MM.1S (cell line): ENCODE measurements at regions not wholly inside any gene's neighbourhood (a gene's known extent, or its start where the extent isn't known, plus 50 kb on each side); places are given as distances from the start of the nearest gene placed in this dataset.

Source experiments
- DNase-seq: peaks from one replicate; pipeline ENCODE4 v3.0.0-alpha.2; 2015
- H2AFZ ChIP-seq: fragments of 300-600 bp; sonication (generic); 2 replicates; pipeline ENCODE4 v1.6.0; 2016; ENCODE audit warnings: antibody characterized with exemption, low read length
- H3F3A ChIP-seq: fragments of 300-600 bp; sonication (generic); 2 replicates; pipeline ENCODE4 v1.6.1; 2016; ENCODE audit warnings: mild to moderate bottlenecking, antibody characterized with exemption, low read length, moderate library complexity, mixed read lengths; ENCODE audit not compliant: insufficient read depth
- H3K27ac ChIP-seq: fragments of 300-600 bp; sonication (generic); 2 replicates; pipeline ENCODE4 v1.5.1; 2016; ENCODE audit warnings: mild to moderate bottlenecking, low read length
- H3K27me3 ChIP-seq: fragments of 300-600 bp; sonication (generic); replicated peaks from 2 replicates; pipeline ENCODE4 v1.6.0; 2016; ENCODE audit warnings: low read length; ENCODE audit not compliant: insufficient read depth
- H3K36me3 ChIP-seq: fragments of 300-600 bp; sonication (generic); replicated peaks from 2 replicates; pipeline ENCODE4 v1.6.1; 2016; ENCODE audit warnings: mild to moderate bottlenecking, low read length, mixed read lengths; ENCODE audit not compliant: insufficient read depth
- H3K4me1 ChIP-seq: fragments of 300-600 bp; sonication (generic); 2 replicates; pipeline ENCODE4 v1.6.1; 2016; ENCODE audit warnings: low read length, mixed read lengths
- H3K4me2 ChIP-seq: fragments of 300-600 bp; sonication (generic); 2 replicates; pipeline ENCODE4 v1.6.0; 2016; ENCODE audit warnings: low read depth, low read length
- H3K4me3 ChIP-seq: fragments of 300-600 bp; sonication (generic); 2 replicates; pipeline ENCODE4 v1.5.1; 2016; ENCODE audit warnings: low read length, mixed read lengths
- H3K79me2 ChIP-seq: fragments of 300-600 bp; sonication (generic); 2 replicates; pipeline ENCODE4 v1.6.1; 2016; ENCODE audit warnings: mixed run types, low read length, mixed read lengths
- H3K9ac ChIP-seq: fragments of 300-600 bp; sonication (generic); 2 replicates; pipeline ENCODE4 v1.6.1; 2016; ENCODE audit warnings: low read length, mixed read lengths
- H3K9me2 ChIP-seq: fragments of 300-600 bp; sonication (generic); replicated peaks from 2 replicates; pipeline ENCODE4 v1.6.1; 2016; ENCODE audit warnings: mild to moderate bottlenecking, low read length, mixed read lengths; ENCODE audit not compliant: insufficient read depth
- H3K9me3 ChIP-seq: fragments of 300-600 bp; sonication (generic); replicated peaks from 2 replicates; pipeline ENCODE4 v1.6.1; 2016; ENCODE audit warnings: mild to moderate bottlenecking, low read length, mixed read lengths; ENCODE audit not compliant: insufficient read depth
- H4K20me1 ChIP-seq: fragments of 300-600 bp; sonication (generic); 2 replicates; pipeline ENCODE4 v1.6.1; 2016; ENCODE audit warnings: mild to moderate bottlenecking, low read length, moderate library complexity, mixed read lengths; ENCODE audit not compliant: insufficient read depth
- CTCF ChIP-seq: fragments of 300-600 bp; sonication (generic); IDR thresholded peaks from 2 replicates; pipeline ENCODE4 v1.5.1; 2016; ENCODE audit warnings: antibody characterized with exemption, low read length, mixed read lengths
- EZH2 ChIP-seq: fragments of 300-600 bp; sonication (generic); optimal IDR thresholded peaks from 2 replicates; pipeline ENCODE3; 2017; ENCODE audit warnings: low read depth, mild to moderate bottlenecking, antibody characterized with exemption, low read length, mixed read lengths
- EZH2phosphoT487 ChIP-seq: fragments of 300-600 bp; sonication (generic); IDR thresholded peaks from 2 replicates; pipeline ENCODE4 v1.6.1; 2018; ENCODE audit warnings: antibody characterized with exemption, low read length

- Histone ChIP-seq H3K9ac (no peak overlapping the region), H3K9me2 (no peaks in the 10 kb centered on the region), H3F3A (no peaks in the 10 kb centered on the region), H3K4me2 (no peak overlapping the region), H3K9me3 (no peaks in the 10 kb centered on the region), H4K20me1 (no peaks in the 10 kb centered on the region), H2AFZ (no peak overlapping the region), H3K4me3 (no peak overlapping the region), H3K27ac (no peak overlapping the region), H3K36me3 (no peaks in the 10 kb centered on the region), H3K79me2 (no peaks in the 10 kb centered on the region), H3K27me3 (no peaks in the 10 kb centered on the region), H3K4me1 (no peaks in the 10 kb centered on the region)
- no peak for TF ChIP-seq EZH2phosphoT487
- TF ChIP-seq CTCF: no peak
- no peak for TF ChIP-seq EZH2
- DNase-seq: no peak
Measured at GRCh38 chr2:221336967-221337366, 235.1 kb downstream of the EPHA4 start.

GRCh38 chr2:221337957-221338685, 234.0 kb downstream of the EPHA4 start:
- no peak overlapping the region for H3K9ac ChIP-seq
- no peak overlapping the region for H3K4me2 ChIP-seq
- no peak overlapping the region for H3K27ac ChIP-seq
- no peaks in the 10 kb centered on the region for H3K4me1 ChIP-seq
- no peaks in the 10 kb centered on the region for H4K20me1 ChIP-seq
- no peak overlapping the region for H2AFZ ChIP-seq
- H3K79me2 ChIP-seq: no peaks in the 10 kb centered on the region
- no peaks in the 10 kb centered on the region for H3K9me3 ChIP-seq
- no peak overlapping the region for H3K4me3 ChIP-seq
- H3F3A ChIP-seq: no peaks in the 10 kb centered on the region
- no peaks in the 10 kb centered on the region for H3K36me3 ChIP-seq
- H3K27me3 ChIP-seq: no peaks in the 10 kb centered on the region
- no peaks in the 10 kb centered on the region for H3K9me2 ChIP-seq
- no peak for DNase-seq
- TF ChIP-seq CTCF: no peak
- TF ChIP-seq EZH2phosphoT487: no peak
- no peak for TF ChIP-seq EZH2

GRCh38 chr2:221342388-221342787, 229.7 kb downstream of the EPHA4 start:
- Histone ChIP-seq H4K20me1 (no peaks in the 10 kb centered on the region), H3K4me1 (no peaks in the 10 kb centered on the region)
- TF ChIP-seq EZH2 (no peak), EZH2phosphoT487 (no peak), CTCF (no peak)

More at GRCh38 chr2:221342388-221342787, 229.7 kb downstream of the EPHA4 start:
- H3F3A ChIP-seq: no peaks in the 10 kb centered on the region
- DNase-seq: no peak
- no peak overlapping the region for H3K9ac ChIP-seq
- no peak overlapping the region for H3K27ac ChIP-seq
- no peak overlapping the region for H3K4me2 ChIP-seq
- no peak overlapping the region for H2AFZ ChIP-seq
- H3K4me3 ChIP-seq: no peak overlapping the region
- H3K36me3 ChIP-seq: no peaks in the 10 kb centered on the region
- no peaks in the 10 kb centered on the region for H3K9me3 ChIP-seq
- H3K79me2 ChIP-seq: no peaks in the 10 kb centered on the region
- H3K27me3 ChIP-seq: no peaks in the 10 kb centered on the region
- H3K9me2 ChIP-seq: no peaks in the 10 kb centered on the region
